Activated CD4-positive, alpha-beta memory T cell treated with anti-CD3 and anti-CD28 coated beads, Interleukin-2, amount 10 ng/mL, durations not matched to agents 7 days and 5 days (primary cell): ENCODE measurements at regions not wholly inside any gene's neighbourhood (a gene's known extent, or its start where the extent isn't known, plus 50 kb on each side); places are given as distances from the start of the nearest gene placed in this dataset.

Experiments
- CTCF ChIA-PET: fragments of 350-600 bp; sonication (Branson Sonifier 250); formaldehyde crosslinking; loops from one replicate; lab custom pipeline; 2021; ENCODE audit warnings: antibody characterized with exemption, inconsistent platforms; lab: Charles Lee
- POLR2A ChIA-PET: fragments of 350-600 bp; sonication (Branson Sonifier 250); formaldehyde crosslinking; loops from one replicate; lab custom pipeline; 2021; ENCODE audit warnings: antibody characterized with exemption; lab: Charles Lee
- DNase-seq: peaks from one replicate; pipeline ENCODE4 v3.0.0-alpha.2; 2020
- H3K27ac Mint-ChIP-seq: one replicate; pipeline ENCODE4 v1.8.0; 2021; ENCODE audit warnings: mild to moderate bottlenecking, mixed read lengths
- H3K27me3 Mint-ChIP-seq: one replicate; pipeline ENCODE4 v1.8.0; 2021; ENCODE audit warnings: mixed read lengths
- H3K36me3 Mint-ChIP-seq: one replicate; pipeline ENCODE4 v1.8.0; 2021; ENCODE audit warnings: low read depth, mixed read lengths
- H3K4me1 Mint-ChIP-seq: one replicate; pipeline ENCODE4 v1.8.0; 2021; ENCODE audit warnings: mixed read lengths
- H3K4me3 Mint-ChIP-seq: one replicate; pipeline ENCODE4 v1.8.0; 2021; ENCODE audit warnings: mild to moderate bottlenecking, mixed read lengths
- H3K9me3 Mint-ChIP-seq: one replicate; pipeline ENCODE4 v1.8.0; 2021; ENCODE audit warnings: mixed read lengths

GRCh38 chr2:194014639-194015038 lies 1642.4 kb upstream of the SLC39A10 start:
- CTCF ChIA-PET, result interaction anchor here (0.7 kb wide), 1 partner anchor 290 kb away, joined by 3 read pairs; no protein-coding TSS in a partner anchor
- Mint-ChIP-seq H3K36me3 (no peaks in the 10 kb centered on the region), H3K4me3 (no peak overlapping the region), H3K4me1 (no peaks in the 10 kb centered on the region), H3K27ac (no peak overlapping the region), H3K27me3 (no peaks in the 10 kb centered on the region), H3K9me3 (no peaks in the 10 kb centered on the region)
- POLR2A ChIA-PET, result no interaction called here
- DNase-seq, result no peak

- ChIA-PET POLR2A (no interaction called here), CTCF (no interaction called here)
- Mint-ChIP-seq H3K4me3 (no peak overlapping the region), H3K9me3 (peaks cover 3% of the 10 kb centered on the region), H3K27ac (no peak overlapping the region), H3K27me3 (no peaks in the 10 kb centered on the region), H3K4me1 (no peaks in the 10 kb centered on the region), H3K36me3 (no peaks in the 10 kb centered on the region)
- DNase-seq, result no peak
Measured at GRCh38 chr2:194004590-194005206, 1652.3 kb upstream of the SLC39A10 start.

- Mint-ChIP-seq H3K9me3 (peaks cover 3% of the 10 kb centered on the region), H3K4me3 (no peak overlapping the region), H3K27ac (no peak overlapping the region), H3K36me3 (no peaks in the 10 kb centered on the region), H3K4me1 (no peaks in the 10 kb centered on the region), H3K27me3 (no peaks in the 10 kb centered on the region)
- DNase-seq, result no peak
- POLR2A ChIA-PET, result no interaction called here
- CTCF ChIA-PET, result no interaction called here
Measured at GRCh38 chr2:194003911-194004310, 1653.1 kb upstream of the SLC39A10 start.

- H3K4me3 Mint-ChIP-seq, result no peak overlapping the region
- peaks cover 2% of the 10 kb centered on the region for H3K9me3 Mint-ChIP-seq
- H3K27me3 Mint-ChIP-seq, result no peaks in the 10 kb centered on the region
- no peak overlapping the region for H3K27ac Mint-ChIP-seq
- H3K4me1 Mint-ChIP-seq, result no peaks in the 10 kb centered on the region
- ChIA-PET POLR2A (no interaction called here), CTCF (no interaction called here)
- DNase-seq, result no peak
- no peaks in the 10 kb centered on the region for H3K36me3 Mint-ChIP-seq
Measured at GRCh38 chr2:194002699-194003368, 1654.2 kb upstream of the SLC39A10 start.

GRCh38 chr2:193990868-193991267 lies 1666.2 kb upstream of the SLC39A10 start:
- ChIA-PET POLR2A (no interaction called here), CTCF (no interaction called here)
- Mint-ChIP-seq H3K27ac (no peak overlapping the region), H3K27me3 (no peaks in the 10 kb centered on the region), H3K4me3 (no peak overlapping the region), H3K4me1 (no peaks in the 10 kb centered on the region), H3K9me3 (no peaks in the 10 kb centered on the region), H3K36me3 (no peaks in the 10 kb centered on the region)
- no peak for DNase-seq

- Mint-ChIP-seq H3K9me3 (no peaks in the 10 kb centered on the region), H3K4me3 (no peak overlapping the region), H3K27ac (no peak overlapping the region), H3K4me1 (no peaks in the 10 kb centered on the region), H3K36me3 (no peaks in the 10 kb centered on the region), H3K27me3 (no peaks in the 10 kb centered on the region)
- no peak for DNase-seq
- ChIA-PET POLR2A (no interaction called here), CTCF (no interaction called here)
Measured at GRCh38 chr2:193989645-193990044, 1667.4 kb upstream of the SLC39A10 start.

- Mint-ChIP-seq H3K9me3 (no peaks in the 10 kb centered on the region), H3K36me3 (no peaks in the 10 kb centered on the region), H3K27me3 (no peaks in the 10 kb centered on the region), H3K4me1 (no peaks in the 10 kb centered on the region), H3K4me3 (no peak overlapping the region), H3K27ac (no peak overlapping the region)
- ChIA-PET POLR2A (no interaction called here), CTCF (no interaction called here)
- no peak for DNase-seq
Measured at GRCh38 chr2:193988784-193989183, 1668.2 kb upstream of the SLC39A10 start.

GRCh38 chr2:193985272-193985671 lies 1671.8 kb upstream of the SLC39A10 start:
- H3K4me1 Mint-ChIP-seq, result no peaks in the 10 kb centered on the region
- H3K9me3 Mint-ChIP-seq, result no peaks in the 10 kb centered on the region
- CTCF ChIA-PET, result no interaction called here
- H3K36me3 Mint-ChIP-seq, result no peaks in the 10 kb centered on the region
- no peak overlapping the region for H3K4me3 Mint-ChIP-seq
- H3K27me3 Mint-ChIP-seq, result no peaks in the 10 kb centered on the region
- H3K27ac Mint-ChIP-seq, result no peak overlapping the region
- no peak for DNase-seq
- POLR2A ChIA-PET, result no interaction called here

- no peaks in the 10 kb centered on the region for H3K4me1 Mint-ChIP-seq
- no peak overlapping the region for H3K4me3 Mint-ChIP-seq
- peaks cover 9% of the 10 kb centered on the region for H3K9me3 Mint-ChIP-seq
- no peaks in the 10 kb centered on the region for H3K36me3 Mint-ChIP-seq
- ChIA-PET CTCF (no interaction called here), POLR2A (no interaction called here)
- no peak overlapping the region for H3K27ac Mint-ChIP-seq
- no peaks in the 10 kb centered on the region for H3K27me3 Mint-ChIP-seq
- no peak for DNase-seq
Measured at GRCh38 chr2:193980599-193980998, 1676.4 kb upstream of the SLC39A10 start.

GRCh38 chr2:193973781-193974180 lies 1683.2 kb upstream of the SLC39A10 start:
- POLR2A ChIA-PET, result no interaction called here
- Mint-ChIP-seq H3K9me3 (peaks cover 9% of the 10 kb centered on the region), H3K27me3 (no peaks in the 10 kb centered on the region), H3K4me1 (no peaks in the 10 kb centered on the region), H3K4me3 (no peak overlapping the region), H3K36me3 (no peaks in the 10 kb centered on the region), H3K27ac (no peak overlapping the region)
- CTCF ChIA-PET, result no interaction called here
- no peak for DNase-seq

- no peaks in the 10 kb centered on the region for H3K36me3 Mint-ChIP-seq
- peaks cover 2% of the 10 kb centered on the region for H3K9me3 Mint-ChIP-seq
- H3K27ac Mint-ChIP-seq, result no peak overlapping the region
- H3K27me3 Mint-ChIP-seq, result no peaks in the 10 kb centered on the region
- CTCF ChIA-PET, result no interaction called here
- H3K4me3 Mint-ChIP-seq, result no peak overlapping the region
- H3K4me1 Mint-ChIP-seq, result no peaks in the 10 kb centered on the region
- no peak for DNase-seq
- POLR2A ChIA-PET, result no interaction called here
Measured at GRCh38 chr2:193966590-193966989, 1690.4 kb upstream of the SLC39A10 start.

GRCh38 chr2:193965263-193965662 lies 1691.8 kb upstream of the SLC39A10 start:
- DNase-seq, result no peak
- no peak overlapping the region for H3K27ac Mint-ChIP-seq
- H3K4me1 Mint-ChIP-seq, result no peaks in the 10 kb centered on the region
- no peaks in the 10 kb centered on the region for H3K9me3 Mint-ChIP-seq
- H3K36me3 Mint-ChIP-seq, result no peaks in the 10 kb centered on the region
- CTCF ChIA-PET, result no interaction called here
- no peaks in the 10 kb centered on the region for H3K27me3 Mint-ChIP-seq
- no peak overlapping the region for H3K4me3 Mint-ChIP-seq
- POLR2A ChIA-PET, result no interaction called here

GRCh38 chr2:193963472-193964119 lies 1693.4 kb upstream of the SLC39A10 start:
- Mint-ChIP-seq H3K9me3 (no peaks in the 10 kb centered on the region), H3K27me3 (no peaks in the 10 kb centered on the region), H3K4me3 (no peak overlapping the region), H3K36me3 (no peaks in the 10 kb centered on the region), H3K4me1 (no peaks in the 10 kb centered on the region), H3K27ac (no peak overlapping the region)
- no peak for DNase-seq
- ChIA-PET POLR2A (no interaction called here), CTCF (no interaction called here)

GRCh38 chr2:193946806-193947205 lies 1710.2 kb upstream of the SLC39A10 start:
- Mint-ChIP-seq H3K27me3 (no peaks in the 10 kb centered on the region), H3K4me1 (no peaks in the 10 kb centered on the region), H3K9me3 (no peaks in the 10 kb centered on the region), H3K36me3 (no peaks in the 10 kb centered on the region), H3K4me3 (no peak overlapping the region), H3K27ac (no peak overlapping the region)
- ChIA-PET CTCF (no interaction called here), POLR2A (no interaction called here)
- DNase-seq, result no peak
